HFFc6 (cell line): ENCODE measurements at regions not wholly inside any gene's neighbourhood (a gene's known extent, or its start where the extent isn't known, plus 50 kb on each side); places are given as distances from the start of the nearest gene placed in this dataset.

Experiments
- DNase-seq: peaks from one replicate; pipeline ENCODE4 v3.0.0-alpha.2; 2018
- H3K27ac Mint-ChIP-seq: 2 replicates; pipeline ENCODE4 v1.8.0; 2020; ENCODE audit warnings: mild to moderate bottlenecking, mixed read lengths
- H3K27me3 Mint-ChIP-seq: 2 replicates; pipeline ENCODE4 v1.8.0; 2021; ENCODE audit warnings: mild to moderate bottlenecking, moderate library complexity, mixed read lengths; ENCODE audit not compliant: insufficient read depth
- H3K36me3 Mint-ChIP-seq: 2 replicates; pipeline ENCODE4 v1.8.0; 2021; ENCODE audit warnings: low read depth, mixed read lengths
- H3K4me1 Mint-ChIP-seq: 2 replicates; pipeline ENCODE4 v1.8.0; 2020; ENCODE audit warnings: low read depth, mixed read lengths
- H3K4me3 Mint-ChIP-seq: 2 replicates; pipeline ENCODE4 v1.8.0; 2020; ENCODE audit warnings: mild to moderate bottlenecking, moderate library complexity, mixed read lengths
- H3K9me3 Mint-ChIP-seq: 2 replicates; pipeline ENCODE4 v1.8.0; 2020; ENCODE audit warnings: mild to moderate bottlenecking, mixed read lengths
- CTCF ChIP-seq: fragments of 200-600 bp; sonication (generic); IDR thresholded peaks from 2 replicates; pipeline ENCODE4 v1.5.0; 2021; ENCODE audit warnings: antibody characterized with exemption, mild to moderate bottlenecking

- H3K4me1 Mint-ChIP-seq, result no peaks in the 10 kb centered on the region
These were observed 72.0 kb upstream of the MAF start for GRCh38 chr16:79672524-79672923.

GRCh38 chr16:79668502-79668901 lies 68.0 kb upstream of the MAF start:
- Mint-ChIP-seq H3K27ac (no peak overlapping the region), H3K4me1 (no peaks in the 10 kb centered on the region), H3K27me3 (no peaks in the 10 kb centered on the region), H3K36me3 (0 out of 2 replicates have a peak, but pooled peaks cover 4% of the 10 kb centered on the region), H3K9me3 (peaks cover 58% of the 10 kb centered on the region), H3K4me3 (no peak overlapping the region)
- DNase-seq, result no peak
- TF ChIP-seq CTCF, result no peak

More at GRCh38 chr16:79672524-79672923, 72.0 kb upstream of the MAF start:
- Mint-ChIP-seq H3K9me3 (peaks cover 42% of the 10 kb centered on the region), H3K27me3 (no peaks in the 10 kb centered on the region), H3K4me3 (no peak overlapping the region), H3K27ac (no peak overlapping the region), H3K36me3 (0 out of 2 replicates have a peak, but pooled peaks cover 4% of the 10 kb centered on the region)
- DNase-seq, result no peak
- no peak for TF ChIP-seq CTCF

GRCh38 chr16:79665970-79666369 lies 65.4 kb upstream of the MAF start:
- DNase-seq, result no peak
- Mint-ChIP-seq H3K4me3 (no peak overlapping the region), H3K27me3 (no peaks in the 10 kb centered on the region; the same call in 1 of the 2 replicates), H3K4me1 (no peaks in the 10 kb centered on the region), H3K36me3 (0 out of 2 replicates have a peak, but pooled peaks cover 4% of the 10 kb centered on the region), H3K9me3 (peaks cover 53% of the 10 kb centered on the region), H3K27ac (no peak overlapping the region)
- TF ChIP-seq CTCF, result no peak

GRCh38 chr16:79664407-79664806 lies 63.9 kb upstream of the MAF start:
- Mint-ChIP-seq H3K4me1 (no peaks in the 10 kb centered on the region), H3K9me3 (peaks cover 40% of the 10 kb centered on the region), H3K36me3 (no peaks in the 10 kb centered on the region), H3K27ac (no peak overlapping the region), H3K27me3 (no peaks in the 10 kb centered on the region; the same call in 1 of the 2 replicates), H3K4me3 (no peak overlapping the region)
- no peak for DNase-seq
- TF ChIP-seq CTCF, result no peak

- peaks cover 48% of the 10 kb centered on the region for H3K9me3 Mint-ChIP-seq
- no peaks in the 10 kb centered on the region; the same call in 1 of the 2 replicates for H3K27me3 Mint-ChIP-seq
- no peaks in the 10 kb centered on the region for H3K36me3 Mint-ChIP-seq
- no peak overlapping the region for H3K27ac Mint-ChIP-seq
- no peak for TF ChIP-seq CTCF
- no peak for DNase-seq
- no peaks in the 10 kb centered on the region for H3K4me1 Mint-ChIP-seq
- H3K4me3 Mint-ChIP-seq, result no peak overlapping the region
These were observed 62.3 kb upstream of the MAF start for GRCh38 chr16:79662669-79663313.
